ENCODE measurements at regions not wholly inside any gene's neighbourhood (a gene's known extent, or its start where the extent isn't known, plus 50 kb on each side); places are given as distances from the start of the nearest gene placed in this dataset.

- TF ChIP-seq CTCF (IDR thresholded peaks at IDR 0.05): no peak
- H3K4me3 ChIP-seq: no peak overlapping the region
- no peak for DNase-seq (ENCODE audit: low spot score)
- H3K27ac ChIP-seq: no peak overlapping the region
Measured at GRCh38 chr5:8805653-8806052, 740.2 kb downstream of the SEMA5A start.

DNA sequence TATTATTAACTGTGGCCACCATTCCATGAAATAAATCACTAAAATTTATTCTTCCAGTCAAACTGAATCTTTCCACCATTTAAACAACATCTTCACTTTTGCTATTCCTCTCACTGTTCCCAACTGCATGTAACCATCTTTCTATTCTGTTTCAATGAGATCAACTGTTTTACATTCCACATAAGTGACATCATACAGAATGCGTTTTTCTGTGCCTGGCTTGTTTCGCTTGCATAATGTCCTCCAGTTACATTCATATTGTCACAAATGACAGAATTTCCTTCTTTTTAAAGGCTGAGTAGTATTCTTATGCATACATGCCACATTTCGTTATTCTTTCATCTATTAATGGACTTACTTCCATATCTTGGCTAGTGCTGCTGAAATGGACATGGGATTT is 738.2 kb downstream of the SEMA5A start:
- no peak for TF ChIP-seq CTCF (IDR thresholded peaks at IDR 0.05)
- no peak overlapping the region for H3K27ac ChIP-seq
- DNase-seq (ENCODE audit: low spot score): no peak
- no peak overlapping the region for H3K4me3 ChIP-seq

DNA sequence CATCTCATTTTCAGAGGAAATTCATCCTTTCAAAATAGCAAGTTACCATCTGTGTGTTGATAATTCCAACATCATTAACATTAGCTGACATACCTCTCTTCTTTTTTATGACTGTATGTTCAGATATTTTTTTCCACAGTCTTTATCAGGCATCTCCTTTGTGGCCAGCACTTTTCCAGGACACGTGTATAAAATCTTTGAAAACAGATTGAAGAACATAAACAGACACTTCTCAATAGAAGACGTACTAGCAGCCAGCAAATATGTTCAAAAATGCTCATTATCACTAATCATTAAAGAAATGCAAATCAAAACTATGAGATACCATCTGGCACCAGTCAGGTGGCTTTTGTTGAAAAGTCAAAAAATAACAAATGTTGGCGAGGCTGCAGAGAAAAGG is 734.3 kb downstream of the SEMA5A start:
- Histone ChIP-seq H3K4me3 (no peak overlapping the region), H3K27ac (no peak overlapping the region)
- TF ChIP-seq CTCF (IDR thresholded peaks at IDR 0.05): no peak
- no peak for DNase-seq (ENCODE audit: low spot score)

- Histone ChIP-seq H3K4me3 (no peak overlapping the region), H3K27ac (no peak overlapping the region)
- no peak for DNase-seq (ENCODE audit: low spot score)
- TF ChIP-seq CTCF (IDR thresholded peaks at IDR 0.05): no peak
Measured at GRCh38 chr5:8813180-8813579, 732.7 kb downstream of the SEMA5A start.

GRCh38 chr5:8814105-8814504 is 731.8 kb downstream of the SEMA5A start:
- Histone ChIP-seq H3K4me3 (no peak overlapping the region), H3K27ac (no peak overlapping the region)
- no peak for DNase-seq (ENCODE audit: low spot score)
- TF ChIP-seq CTCF (IDR thresholded peaks at IDR 0.05): no peak

GRCh38 chr5:8824371-8824770 is 721.5 kb downstream of the SEMA5A start:
- no peak overlapping the region for H3K4me3 ChIP-seq
- TF ChIP-seq CTCF (IDR thresholded peaks at IDR 0.05): no peak
- DNase-seq (ENCODE audit: low spot score): no peak
- no peak overlapping the region for H3K27ac ChIP-seq

DNA sequence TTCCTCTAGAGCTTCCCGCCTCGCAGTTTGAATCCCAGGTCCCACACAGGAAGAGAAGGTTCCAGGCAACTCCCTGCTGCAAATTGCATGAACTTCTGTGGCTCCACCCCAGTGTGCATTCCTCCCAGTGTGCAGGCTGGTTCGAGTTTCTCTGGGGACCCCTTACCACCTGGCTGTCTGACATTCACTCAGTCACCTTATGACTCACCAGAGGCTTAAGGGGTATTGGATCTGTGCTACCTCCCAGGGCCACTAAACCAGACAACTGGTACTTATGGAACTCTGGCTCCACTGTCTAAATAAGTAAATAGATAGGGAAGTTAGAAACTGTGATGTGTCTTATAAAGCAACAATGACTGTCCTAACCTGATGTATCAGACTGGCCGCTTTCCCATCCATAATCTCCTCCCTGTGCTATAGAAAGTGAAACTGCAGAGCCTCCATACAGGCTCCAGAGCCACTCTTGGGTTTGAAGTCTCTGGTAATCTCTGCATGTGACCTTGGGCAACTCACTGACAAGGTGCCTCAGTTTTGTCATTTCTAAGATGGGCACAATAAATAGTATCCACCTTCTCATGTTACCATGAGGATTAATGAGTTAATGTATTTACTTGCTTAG is 720.6 kb downstream of the SEMA5A start:
- DNase-seq (ENCODE audit: low spot score): no peak
- no peak for TF ChIP-seq CTCF (IDR thresholded peaks at IDR 0.05)
- H3K27ac ChIP-seq: no peak overlapping the region
- no peak overlapping the region for H3K4me3 ChIP-seq
